Ectodermal cell (in vitro differentiated cells): ENCODE measurements at regions not wholly inside any gene's neighbourhood (a gene's known extent, or its start where the extent isn't known, plus 50 kb on each side); places are given as distances from the start of the nearest gene placed in this dataset.

ENCODE experiments used
- H3K27ac ChIP-seq: 2 replicates; pipeline ENCODE4 v1.7.0; 2013; ENCODE audit warnings: mild to moderate bottlenecking, low read depth, low read length; ENCODE audit not compliant: insufficient read depth, poor library complexity, severe bottlenecking
- H3K27me3 ChIP-seq: 2 replicates; pipeline ENCODE4 v1.7.0; 2013; ENCODE audit warnings: mild to moderate bottlenecking, low read length; ENCODE audit not compliant: insufficient read depth, control insufficient read depth, poor library complexity, severe bottlenecking
- H3K36me3 ChIP-seq: one replicate; pipeline ENCODE4 v1.7.0; 2013; ENCODE audit warnings: low read length; ENCODE audit not compliant: control insufficient read depth, insufficient read depth
- H3K4me1 ChIP-seq: one replicate; pipeline ENCODE4 v1.7.0; 2013; ENCODE audit warnings: low read length; ENCODE audit not compliant: control insufficient read depth, insufficient read depth
- H3K4me3 ChIP-seq: 2 replicates; pipeline ENCODE4 v1.7.0; 2013; ENCODE audit warnings: low read depth, low read length, control low read depth; ENCODE audit not compliant: insufficient read depth
- H3K9me3 ChIP-seq: 2 replicates; pipeline ENCODE4 v1.7.0; 2013; ENCODE audit warnings: mild to moderate bottlenecking, low read length, moderate library complexity; ENCODE audit not compliant: control insufficient read depth
- WGBS, 2 experiments: methylation state at CpG; one replicate each; pipeline ENCODE4 v1.1.7; 2013; ENCODE audit warnings: missing lambda C conversion rate in 2 of 2; 5-methylcytosine and 5-hydroxymethylcytosine counted together

DNA sequence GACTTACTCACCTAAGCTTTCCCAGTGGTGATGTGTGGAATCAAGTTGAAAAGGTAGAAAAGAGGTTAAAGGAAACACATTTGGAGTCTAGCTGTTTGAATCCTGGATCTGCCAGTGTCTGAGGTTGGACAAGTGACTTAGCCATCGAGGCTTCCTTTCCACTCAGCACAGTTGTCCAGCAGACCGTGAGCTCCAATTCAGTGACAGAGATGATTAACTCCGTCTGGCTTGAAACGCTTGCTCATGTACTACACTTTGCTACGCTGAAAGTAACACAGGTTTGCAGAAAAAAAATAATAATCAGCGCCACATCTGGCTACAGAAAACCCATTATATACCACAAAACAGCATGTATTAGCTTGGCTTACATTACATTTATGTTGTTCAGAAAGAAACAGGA, 364.9 kb upstream of the MCTP2 start:
- Histone ChIP-seq H3K27me3 (no peaks in the 10 kb centered on the region), H3K9me3 (no peaks in the 10 kb centered on the region), H3K4me3 (no peak overlapping the region), H3K27ac (no peak overlapping the region), H3K36me3 (no peaks in the 10 kb centered on the region), H3K4me1 (no peaks in the 10 kb centered on the region)
- WGBS, 2 experiments = 70 to 77% methylated on average over 6 of the region's 6 CpGs

- Histone ChIP-seq H3K4me3 (no peak overlapping the region), H3K9me3 (no peaks in the 10 kb centered on the region), H3K27me3 (no peaks in the 10 kb centered on the region), H3K27ac (no peak overlapping the region), H3K36me3 (no peaks in the 10 kb centered on the region), H3K4me1 (no peaks in the 10 kb centered on the region)
- 82 to 87% methylated on average over 4 of the region's 4 CpGs for WGBS, 2 experiments
Observed at GRCh38 chr15:93865586-93865985, 365.8 kb upstream of the MCTP2 start.

DNA sequence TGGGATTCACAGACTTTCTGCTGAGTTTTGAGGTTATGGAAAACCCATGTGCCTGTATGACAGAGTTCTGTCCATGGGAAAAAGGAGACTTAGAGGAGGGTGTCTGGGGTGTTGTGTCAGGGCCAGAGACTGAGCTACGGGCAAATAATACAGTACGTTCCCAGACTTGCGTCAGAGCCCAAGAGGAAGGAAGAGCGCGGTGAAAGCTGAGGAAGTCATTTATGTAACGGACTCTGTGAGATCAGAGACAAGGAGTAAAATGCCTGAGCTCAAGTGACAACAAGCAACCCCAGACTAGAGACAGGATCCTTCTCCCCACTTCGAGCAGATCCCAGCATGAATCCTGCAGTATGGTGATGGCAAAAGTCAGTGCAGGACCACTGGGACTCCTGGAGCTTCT, 368.6 kb upstream of the MCTP2 start:
- H3K9me3 ChIP-seq = no peaks in the 10 kb centered on the region
- H3K27ac ChIP-seq = no peak overlapping the region
- WGBS, 2 experiments = 96 to 98% methylated on average over 7 of the region's 7 CpGs
- H3K36me3 ChIP-seq = no peaks in the 10 kb centered on the region
- no peaks in the 10 kb centered on the region for H3K4me1 ChIP-seq
- no peaks in the 10 kb centered on the region for H3K27me3 ChIP-seq
- H3K4me3 ChIP-seq = no peak overlapping the region

- 93 to 97% methylated on average over 4 to 5 of the region's 5 CpGs for WGBS, 2 experiments
- Histone ChIP-seq H3K9me3 (no peaks in the 10 kb centered on the region), H3K4me3 (no peak overlapping the region), H3K4me1 (no peaks in the 10 kb centered on the region), H3K27ac (no peak overlapping the region), H3K27me3 (no peaks in the 10 kb centered on the region), H3K36me3 (no peaks in the 10 kb centered on the region)
Observed at GRCh38 chr15:93861956-93862741, 369.2 kb upstream of the MCTP2 start.

DNA sequence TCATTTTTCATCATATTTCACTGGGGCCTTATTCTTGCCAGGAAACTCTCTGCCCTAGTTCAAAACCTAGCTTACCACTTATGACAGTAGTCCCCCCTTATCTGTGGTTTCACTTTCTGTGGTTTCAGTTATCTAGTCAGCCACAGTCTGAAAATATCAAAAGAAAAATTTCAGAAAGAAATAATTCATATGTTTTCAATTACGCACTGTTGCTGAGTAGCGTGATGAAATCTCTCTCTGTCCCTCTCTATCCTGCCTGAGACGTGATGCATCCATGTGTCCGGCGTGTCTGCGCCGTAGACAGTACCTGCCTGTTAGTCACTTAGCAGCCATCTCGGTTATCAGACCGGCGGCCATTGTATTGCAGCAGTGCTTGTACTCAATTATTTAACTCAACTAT, 369.9 kb upstream of the MCTP2 start:
- Histone ChIP-seq H3K9me3 (no peaks in the 10 kb centered on the region), H3K27me3 (no peaks in the 10 kb centered on the region), H3K27ac (no peak overlapping the region), H3K4me1 (no peaks in the 10 kb centered on the region), H3K36me3 (no peaks in the 10 kb centered on the region), H3K4me3 (no peak overlapping the region)
- 92 to 95% methylated on average over 9 to 10 of the region's 10 CpGs for WGBS, 2 experiments

GRCh38 chr15:93860701-93861100, 370.7 kb upstream of the MCTP2 start:
- Histone ChIP-seq H3K27me3 (no peaks in the 10 kb centered on the region), H3K4me3 (no peak overlapping the region), H3K36me3 (no peaks in the 10 kb centered on the region), H3K27ac (no peak overlapping the region), H3K9me3 (no peaks in the 10 kb centered on the region), H3K4me1 (no peaks in the 10 kb centered on the region)
- WGBS, 2 experiments = 91 to 95% methylated on average over 4 of the region's 4 CpGs

- Histone ChIP-seq H3K9me3 (no peaks in the 10 kb centered on the region), H3K27ac (no peak overlapping the region), H3K27me3 (no peaks in the 10 kb centered on the region), H3K4me1 (no peaks in the 10 kb centered on the region), H3K4me3 (no peak overlapping the region), H3K36me3 (no peaks in the 10 kb centered on the region)
- 91 to 94% methylated on average over 3 of the region's 3 CpGs for WGBS, 2 experiments
Observed at GRCh38 chr15:93859176-93859575, 372.2 kb upstream of the MCTP2 start.

DNA sequence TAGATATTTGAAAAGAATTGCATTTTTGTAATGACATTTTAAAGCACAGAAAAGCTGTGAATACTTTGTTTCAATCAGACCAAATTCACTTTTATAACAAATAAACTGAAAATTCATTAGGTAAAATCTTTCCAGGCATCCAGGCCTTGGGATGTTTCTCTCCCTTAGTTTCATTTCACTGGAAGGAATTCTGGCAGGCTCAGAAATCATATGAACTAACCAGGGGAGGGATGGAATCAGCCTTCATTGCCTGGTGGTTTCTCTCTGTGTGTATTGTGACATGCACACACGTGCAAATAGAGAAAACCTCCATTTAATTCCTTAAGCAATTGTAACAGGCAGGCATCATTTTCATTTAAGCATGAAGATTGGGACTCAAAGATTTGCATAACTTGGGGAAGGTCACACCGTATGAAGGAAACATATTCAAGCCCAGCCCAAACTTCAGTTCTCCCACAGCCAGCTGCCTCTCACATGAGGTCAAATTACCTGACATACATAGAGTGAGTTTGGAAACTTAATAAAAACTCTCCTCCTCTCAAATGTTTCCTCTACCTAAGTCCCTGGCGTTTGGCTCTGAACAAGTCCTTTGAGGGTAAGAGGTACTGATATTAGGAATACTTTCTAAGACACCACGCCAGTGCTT, 376.1 kb upstream of the MCTP2 start:
- H3K9me3 ChIP-seq = no peaks in the 10 kb centered on the region
- no peaks in the 10 kb centered on the region for H3K27me3 ChIP-seq
- no peaks in the 10 kb centered on the region for H3K4me1 ChIP-seq
- no peaks in the 10 kb centered on the region for H3K36me3 ChIP-seq
- H3K27ac ChIP-seq = no peak overlapping the region
- no peak overlapping the region for H3K4me3 ChIP-seq
- 81 to 85% methylated on average over 3 to 4 of the region's 4 CpGs for WGBS, 2 experiments

- no peak overlapping the region for H3K27ac ChIP-seq
- H3K4me1 ChIP-seq = no peaks in the 10 kb centered on the region
- H3K4me3 ChIP-seq = no peak overlapping the region
- no peaks in the 10 kb centered on the region for H3K27me3 ChIP-seq
- no peaks in the 10 kb centered on the region for H3K36me3 ChIP-seq
- 92 to 97% methylated on average over 3 of the region's 3 CpGs for WGBS, 2 experiments
- no peaks in the 10 kb centered on the region for H3K9me3 ChIP-seq
Observed at GRCh38 chr15:93854088-93854487, 377.3 kb upstream of the MCTP2 start.

GRCh38 chr15:93852761-93853160, 378.6 kb upstream of the MCTP2 start:
- H3K27me3 ChIP-seq = no peaks in the 10 kb centered on the region
- no peaks in the 10 kb centered on the region for H3K36me3 ChIP-seq
- no peak overlapping the region for H3K4me3 ChIP-seq
- 96 to 99% methylated on average over 4 of the region's 4 CpGs for WGBS, 2 experiments
- no peaks in the 10 kb centered on the region for H3K9me3 ChIP-seq
- H3K27ac ChIP-seq = no peak overlapping the region
- no peaks in the 10 kb centered on the region for H3K4me1 ChIP-seq
